Posterior vena cava (tissue), 2 donors: ENCODE measurements at regions not wholly inside any gene's neighbourhood (a gene's known extent, or its start where the extent isn't known, plus 50 kb on each side); places are given as distances from the start of the nearest gene placed in this dataset.
"Not testable (repeated sequence)": the region's sequence is repeated elsewhere in the genome, so short reads cannot be mapped to it uniquely, and the experiment has no call there.

Source experiments
- DNase-seq: peaks from one replicate; pipeline ENCODE4 v3.0.0-alpha.2; 2020; ENCODE audit warnings: low spot score
- intact Hi-C, 2 donors: fragments of 100-400 bp; cut with DNase I; formaldehyde crosslinking; loops; one replicate each; pipeline versions ENCODE4 v1.14.1 to v1.14.2; 2022 to 2023
- donor health status: DM: yes; HTN: yes; CAD: no.
- donor health status: DM: yes; HTN: yes; CAD: no.

GRCh38 chr7:32722837-32723236 is 168.7 kb downstream of the KBTBD2 start:
- intact Hi-C loops, DNase-seq: not testable (repeated sequence)

DNA sequence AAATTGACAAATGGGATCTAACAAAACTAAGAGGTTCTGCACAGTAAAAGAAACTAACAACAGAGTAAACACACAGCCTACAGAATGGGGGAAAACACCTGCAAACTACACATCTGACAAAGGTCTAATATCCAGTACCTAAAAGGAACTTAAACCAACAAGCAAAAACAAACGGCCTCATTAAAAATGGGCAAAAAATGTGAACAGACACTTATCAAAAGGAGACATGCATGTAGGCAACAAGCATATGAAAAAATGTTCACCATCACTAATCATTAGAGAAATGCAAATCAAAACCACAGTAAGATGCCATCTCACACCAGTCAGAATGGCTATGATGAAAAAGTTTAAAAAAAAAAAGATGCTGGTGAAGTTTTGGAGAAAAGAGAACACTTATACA is 197.4 kb downstream of the KBTBD2 start:
- intact Hi-C loops = no loop called here
- DNase-seq = no peak

- intact Hi-C loops = not testable (repeated sequence)
- peak; percentile 84 for DNase-seq
These were observed 196.9 kb downstream of the AVL9 start for GRCh38 chr7:32691965-32692815.

DNA sequence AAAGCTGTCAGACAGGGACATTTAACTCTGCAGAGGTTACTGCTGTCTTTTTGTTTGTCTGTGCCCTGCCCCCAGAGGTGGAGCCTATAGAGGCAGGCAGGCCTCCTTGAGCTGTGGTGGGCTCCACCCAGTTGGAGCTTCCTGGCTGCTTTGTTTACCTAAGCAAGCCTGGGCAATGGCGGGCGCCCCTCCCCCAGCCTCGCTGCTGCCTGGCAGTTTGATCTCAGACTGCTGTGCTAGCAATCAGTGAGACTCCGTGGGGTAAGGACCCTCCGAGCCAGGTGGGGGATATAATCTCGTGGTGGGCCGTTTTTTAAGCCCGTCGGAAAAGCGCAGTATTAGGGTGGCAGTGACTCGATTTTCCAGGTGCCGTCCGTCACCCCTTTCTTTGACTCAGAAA is 192.8 kb downstream of the AVL9 start:
- DNase-seq, intact Hi-C loops: not testable (repeated sequence)

GRCh38 chr7:32681174-32681518 is 185.9 kb downstream of the AVL9 start:
- intact Hi-C loops = no loop called here
- DNase-seq = no peak

DNA sequence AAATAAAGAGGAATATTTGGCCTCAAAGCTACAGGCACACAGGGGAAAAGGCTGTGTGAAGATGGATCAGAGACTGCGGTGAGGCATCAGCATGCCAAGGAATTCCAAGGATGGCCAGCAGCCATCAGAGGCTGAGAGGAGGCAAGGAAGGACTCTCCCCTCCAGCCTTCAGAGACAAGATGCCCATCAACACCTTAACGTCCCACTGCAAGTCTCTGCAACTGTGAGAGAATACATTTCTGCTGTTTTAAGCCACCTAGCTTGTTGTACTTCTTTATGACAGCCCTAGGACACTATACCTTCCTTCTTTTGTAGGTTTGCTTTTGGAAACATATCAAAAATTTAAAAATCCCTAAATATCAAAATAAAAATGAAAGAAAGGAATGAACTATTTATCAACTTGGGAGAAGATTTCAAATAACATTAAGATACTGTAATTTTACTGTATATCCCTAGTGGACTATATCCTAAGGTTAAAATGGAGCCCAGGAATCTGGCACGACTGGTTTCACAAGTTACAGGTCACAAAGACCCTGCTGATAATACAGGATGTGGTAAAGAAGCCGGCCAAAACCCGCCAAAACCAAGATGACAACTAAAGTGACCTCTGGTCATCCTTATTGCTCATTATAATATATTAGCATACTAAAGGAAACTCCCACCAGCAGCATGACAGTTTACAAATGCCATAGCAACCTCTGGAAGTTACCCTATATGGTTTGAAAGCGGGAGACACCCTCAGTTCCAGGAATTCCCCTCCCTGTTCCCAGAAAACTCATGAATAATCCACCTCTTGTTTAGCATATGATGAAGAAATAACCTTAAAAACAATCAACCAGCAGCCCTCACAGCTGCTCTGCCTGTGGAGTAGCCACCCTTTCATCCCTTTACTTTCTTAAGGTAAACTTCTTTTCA is 185.2 kb downstream of the AVL9 start:
- intact Hi-C loops = no loop called here

GRCh38 chr7:32679192-32679591 is 183.9 kb downstream of the AVL9 start:
- no peak for DNase-seq
- intact Hi-C loops = no loop called here

More for the DNA sequence above, 185.2 kb downstream of the AVL9 start:
- DNase-seq = no peak

GRCh38 chr7:32677593-32677992 is 182.3 kb downstream of the AVL9 start:
- intact Hi-C loops = no loop called here
- DNase-seq = no peak

- intact Hi-C loops = no loop called here
These were observed 181.1 kb downstream of the AVL9 start for GRCh38 chr7:32676249-32676941.

GRCh38 chr7:32673275-32673983 is 178.1 kb downstream of the AVL9 start:
- intact Hi-C loops = no loop called here
- DNase-seq = no peak

More at GRCh38 chr7:32676249-32676941, 181.1 kb downstream of the AVL9 start:
- no peak for DNase-seq

DNA sequence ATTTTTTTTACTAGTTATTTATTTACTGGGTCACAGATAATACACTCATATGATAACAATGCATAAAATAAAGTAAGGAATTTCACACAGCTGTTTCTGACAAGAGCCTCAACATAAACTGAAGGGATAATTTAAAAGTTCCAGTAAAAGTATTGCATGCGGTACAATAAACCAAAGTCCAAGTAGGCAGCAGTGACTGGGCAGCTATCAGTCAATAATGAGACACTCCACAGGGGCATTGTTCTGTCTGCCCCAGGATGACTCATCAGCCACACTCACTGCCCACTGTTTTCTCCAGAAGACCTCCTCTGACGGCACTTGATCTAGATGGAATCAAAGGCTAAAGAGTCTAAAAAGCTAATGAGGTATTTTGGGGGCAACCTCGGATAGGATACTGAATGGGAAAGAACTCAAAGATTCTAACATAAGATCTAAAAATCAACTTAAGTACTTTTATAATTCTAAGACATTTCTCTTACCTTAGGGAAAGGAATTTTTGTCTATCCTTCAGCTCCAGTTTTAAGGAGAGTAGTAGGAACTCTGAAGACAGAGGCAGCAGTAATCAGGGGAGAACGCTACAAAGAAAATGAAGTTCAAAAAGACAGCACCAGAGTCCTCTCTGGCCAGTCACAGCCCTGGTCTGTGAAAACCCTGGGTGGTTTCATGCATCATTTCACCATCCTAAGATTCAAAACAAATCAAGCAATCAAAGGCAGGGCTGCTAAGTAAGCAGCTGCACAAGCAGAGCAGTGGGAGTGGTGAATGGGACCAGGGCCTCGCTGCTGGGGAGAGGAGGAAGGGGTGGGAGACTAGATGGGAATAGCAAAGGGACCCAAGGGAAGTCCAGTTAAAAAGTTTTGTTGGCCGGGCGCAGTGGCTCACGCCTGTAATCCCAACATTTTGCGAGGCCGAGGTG is 175.1 kb downstream of the AVL9 start:
- intact Hi-C loops = no loop called here
- DNase-seq = no peak

GRCh38 chr7:32669173-32669870 is 174.0 kb downstream of the AVL9 start:
- intact Hi-C loops, DNase-seq: not testable (repeated sequence)

DNA sequence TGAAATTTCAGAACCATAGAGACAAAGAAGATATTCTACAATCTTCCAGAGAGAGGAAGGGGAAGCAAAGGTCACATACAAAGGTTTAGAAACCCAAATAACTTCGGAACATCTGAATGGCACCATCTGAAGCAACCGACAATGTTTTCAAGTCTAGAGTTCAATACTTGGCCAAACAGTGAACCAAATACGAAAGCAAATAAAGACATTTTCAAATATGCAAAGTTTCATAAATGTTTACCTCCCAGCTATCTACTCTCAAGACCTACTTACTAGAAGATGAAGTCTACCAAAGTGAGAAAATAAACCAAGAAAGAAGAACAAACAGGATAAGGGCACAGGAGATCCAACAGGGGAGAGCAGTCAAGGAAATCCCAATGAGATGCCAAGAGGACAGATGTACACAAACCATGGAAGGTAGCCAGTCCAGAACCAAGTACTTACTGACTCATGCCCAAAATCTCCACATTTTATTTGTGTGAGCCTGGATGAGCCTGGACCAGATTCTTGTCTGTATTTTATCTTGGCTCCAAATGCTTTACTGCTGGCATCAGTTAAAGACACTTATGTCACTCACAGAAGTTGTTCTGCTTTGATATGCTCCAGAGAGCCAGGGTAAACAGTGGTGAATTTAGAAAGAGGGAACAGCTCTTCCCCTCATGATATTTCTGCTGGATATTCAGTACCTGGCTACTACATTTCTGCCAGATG is 173.3 kb downstream of the AVL9 start:
- DNase-seq, intact Hi-C loops: not testable (repeated sequence)

DNA sequence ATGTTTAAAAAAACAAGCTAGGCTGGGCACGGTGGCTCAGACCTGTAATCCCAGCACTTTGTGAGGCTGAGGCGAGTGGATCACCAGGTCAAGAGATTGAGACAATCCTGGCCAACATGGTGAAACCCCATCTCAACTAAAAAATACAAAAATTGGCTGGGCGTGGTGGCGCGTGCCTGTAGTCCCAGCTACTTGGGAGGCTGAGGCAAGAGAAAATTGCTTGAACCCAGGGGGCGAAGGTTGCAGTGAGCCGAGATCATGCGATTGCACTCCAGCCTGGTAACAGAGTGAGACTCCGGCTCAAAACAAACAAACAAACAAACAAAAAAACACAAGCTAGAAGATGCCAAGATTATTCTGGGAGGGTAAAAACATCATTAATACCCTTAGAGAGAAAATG is 172.3 kb downstream of the AVL9 start:
- intact Hi-C loops = not testable (repeated sequence)

GRCh38 chr7:32663805-32664211 is 168.5 kb downstream of the AVL9 start:
- intact Hi-C loops, DNase-seq: not testable (repeated sequence)

More for the DNA sequence above, 172.3 kb downstream of the AVL9 start:
- not testable (repeated sequence) for DNase-seq

- intact Hi-C loops, DNase-seq: not testable (repeated sequence)
These were observed 167.2 kb downstream of the AVL9 start for GRCh38 chr7:32662509-32662908.

- intact Hi-C loops = loop anchor here in 1 of 2 donors (1.0 kb wide), 1 partner anchor 50 kb away; no protein-coding TSS in a partner anchor
- no peak for DNase-seq
These were observed 166.6 kb downstream of the AVL9 start for GRCh38 chr7:32661929-32662328.
